Parathyroid adenoma (tissue), 2 donors: ENCODE measurements at regions not wholly inside any gene's neighbourhood (a gene's known extent, or its start where the extent isn't known, plus 50 kb on each side); places are given as distances from the start of the nearest gene placed in this dataset.

Source experiments
- H2AFZ ChIP-seq: fragments of 300-600 bp; sonication (generic); one replicate; pipeline ENCODE4 v1.7.0; 2017; ENCODE audit warnings: antibody characterized with exemption, mild to moderate bottlenecking
- H3K27ac ChIP-seq: fragments of 300-600 bp; sonication (generic); one replicate; pipeline ENCODE4 v1.7.0; 2017
- H3K27me3 ChIP-seq: fragments of 300-600 bp; sonication (generic); one replicate; pipeline ENCODE4 v1.7.0; 2017; ENCODE audit warnings: low read length; ENCODE audit not compliant: control insufficient read depth, insufficient read depth
- H3K36me3 ChIP-seq: fragments of 300-600 bp; sonication (generic); one replicate; pipeline ENCODE4 v1.7.0; 2017; ENCODE audit warnings: low read length; ENCODE audit not compliant: control insufficient read depth, insufficient read depth
- H3K4me1 ChIP-seq: fragments of 300-600 bp; sonication (generic); one replicate; pipeline ENCODE4 v1.7.0; 2017; ENCODE audit warnings: control low read depth
- H3K4me2 ChIP-seq: fragments of 300-600 bp; sonication (generic); one replicate; pipeline ENCODE4 v1.7.0; 2017; ENCODE audit warnings: low read length
- H3K4me3 ChIP-seq: fragments of 300-600 bp; sonication (generic); one replicate; pipeline ENCODE4 v1.7.0; 2017; ENCODE audit warnings: low read depth, low read length
- H3K79me2 ChIP-seq: fragments of 300-600 bp; sonication (generic); one replicate; pipeline ENCODE4 v1.7.0; 2017; ENCODE audit warnings: control low read depth
- H3K9ac ChIP-seq: fragments of 300-600 bp; sonication (generic); one replicate; pipeline ENCODE4 v1.7.0; 2017; ENCODE audit warnings: mild to moderate bottlenecking
- H3K9me3 ChIP-seq: fragments of 300-600 bp; sonication (generic); one replicate; pipeline ENCODE4 v1.7.0; 2017; ENCODE audit warnings: low read length; ENCODE audit not compliant: control insufficient read depth
- TF ChIP-seq, protein P1 (sequence below): fragments of 300-600 bp; sonication (generic); IDR thresholded peaks from one replicate; pipeline ENCODE4 v1.7.0; 2017; ENCODE audit warnings: antibody characterized with exemption, mild to moderate bottlenecking
- donor health status: primary hyperparathyroidism.

DNA sequence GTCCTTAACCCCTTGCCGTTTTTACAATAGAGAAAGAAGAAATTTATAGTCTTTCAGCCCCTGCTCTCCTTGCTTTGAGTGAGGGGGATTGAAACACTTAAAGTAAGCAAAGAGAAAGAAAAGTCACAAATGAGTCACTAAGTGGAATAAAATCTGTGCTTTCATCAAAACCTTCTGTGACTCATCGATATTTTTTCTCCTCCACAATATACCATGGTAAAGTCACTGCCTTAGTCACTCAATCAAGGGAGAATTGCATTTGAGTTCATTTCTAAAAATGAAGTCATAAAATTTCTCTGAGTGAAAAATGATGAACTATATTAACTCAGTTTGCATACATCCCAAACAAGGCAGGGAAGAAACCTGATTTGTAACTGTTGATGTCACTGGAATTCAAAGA lies 470.3 kb downstream of the FOXG1 start:
- Histone ChIP-seq H3K9ac (no peak overlapping the region), H3K4me3 (no peak overlapping the region), H3K27ac (no peak overlapping the region), H3K79me2 (no peaks in the 10 kb centered on the region), H2AFZ (no peak overlapping the region), H3K27me3 (no peaks in the 10 kb centered on the region), H3K4me1 (no peaks in the 10 kb centered on the region), H3K9me3 (no peaks in the 10 kb centered on the region), H3K4me2 (no peak overlapping the region), H3K36me3 (no peaks in the 10 kb centered on the region)
- TF ChIP-seq, protein P1, sequence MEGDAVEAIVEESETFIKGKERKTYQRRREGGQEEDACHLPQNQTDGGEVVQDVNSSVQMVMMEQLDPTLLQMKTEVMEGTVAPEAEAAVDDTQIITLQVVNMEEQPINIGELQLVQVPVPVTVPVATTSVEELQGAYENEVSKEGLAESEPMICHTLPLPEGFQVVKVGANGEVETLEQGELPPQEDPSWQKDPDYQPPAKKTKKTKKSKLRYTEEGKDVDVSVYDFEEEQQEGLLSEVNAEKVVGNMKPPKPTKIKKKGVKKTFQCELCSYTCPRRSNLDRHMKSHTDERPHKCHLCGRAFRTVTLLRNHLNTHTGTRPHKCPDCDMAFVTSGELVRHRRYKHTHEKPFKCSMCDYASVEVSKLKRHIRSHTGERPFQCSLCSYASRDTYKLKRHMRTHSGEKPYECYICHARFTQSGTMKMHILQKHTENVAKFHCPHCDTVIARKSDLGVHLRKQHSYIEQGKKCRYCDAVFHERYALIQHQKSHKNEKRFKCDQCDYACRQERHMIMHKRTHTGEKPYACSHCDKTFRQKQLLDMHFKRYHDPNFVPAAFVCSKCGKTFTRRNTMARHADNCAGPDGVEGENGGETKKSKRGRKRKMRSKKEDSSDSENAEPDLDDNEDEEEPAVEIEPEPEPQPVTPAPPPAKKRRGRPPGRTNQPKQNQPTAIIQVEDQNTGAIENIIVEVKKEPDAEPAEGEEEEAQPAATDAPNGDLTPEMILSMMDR = no peak

GRCh38 chr14:29240066-29240465 lies 473.5 kb downstream of the FOXG1 start:
- H3K9ac ChIP-seq = no peak overlapping the region

DNA sequence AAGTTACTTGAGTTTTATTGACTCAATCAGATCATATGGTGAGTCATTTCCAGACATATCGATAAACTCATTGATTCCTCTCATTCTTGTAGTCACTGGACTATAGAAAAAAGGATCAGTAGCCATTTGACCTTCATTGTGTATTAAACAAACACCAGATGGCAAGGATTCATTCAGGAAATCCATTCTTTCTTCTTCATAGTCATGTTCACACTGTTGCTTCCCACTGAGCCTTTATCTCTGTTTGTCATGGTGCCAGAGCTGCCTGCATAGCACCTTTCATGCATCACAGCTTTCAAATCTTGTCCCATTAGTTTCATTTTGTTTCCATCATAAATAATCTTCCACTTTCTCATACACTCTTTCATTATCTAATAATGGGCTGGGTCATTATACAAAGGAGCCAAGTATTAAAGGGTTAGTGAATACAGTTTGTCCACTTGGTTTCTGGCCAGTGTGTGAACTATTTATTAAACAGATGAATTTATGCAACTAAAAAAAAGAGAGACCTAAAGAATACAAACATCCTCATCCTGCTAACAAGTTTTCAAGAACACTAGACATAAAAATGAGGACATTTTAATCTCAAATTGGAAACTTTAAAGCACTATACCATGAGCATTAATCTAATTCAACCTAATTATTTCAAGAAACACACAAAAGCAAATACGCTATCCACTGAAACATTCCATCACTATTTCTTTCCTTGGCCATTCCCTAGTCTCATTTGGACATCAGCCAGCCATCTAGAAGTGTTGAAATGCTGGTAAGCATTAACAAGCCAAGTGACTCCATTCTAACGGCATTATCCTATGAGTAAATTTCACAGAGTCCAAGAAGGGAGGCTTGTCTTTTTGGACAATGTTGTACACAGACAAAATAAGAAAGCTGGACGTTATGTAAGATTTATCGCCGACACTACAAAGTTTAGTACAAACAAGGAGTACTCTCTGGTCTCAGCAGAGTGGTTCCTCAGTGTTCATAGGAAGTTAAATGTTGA lies 476.5 kb downstream of the FOXG1 start:
- no peaks in the 10 kb centered on the region for H3K36me3 ChIP-seq
- no peak overlapping the region for H3K4me3 ChIP-seq
- no peaks in the 10 kb centered on the region for H3K9me3 ChIP-seq
- H3K79me2 ChIP-seq = no peaks in the 10 kb centered on the region
- H3K27ac ChIP-seq = no peak overlapping the region
- no peak overlapping the region for H2AFZ ChIP-seq
- H3K4me2 ChIP-seq = peak overlapping the region; percentile 30
- TF ChIP-seq, protein P1 = no peak
- H3K4me1 ChIP-seq = peaks cover 6% of the 10 kb centered on the region
- no peaks in the 10 kb centered on the region for H3K27me3 ChIP-seq
- H3K9ac ChIP-seq = no peak overlapping the region

More at GRCh38 chr14:29240066-29240465, 473.5 kb downstream of the FOXG1 start:
- TF ChIP-seq, protein P1 = no peak
- Histone ChIP-seq H3K4me1 (peaks cover 6% of the 10 kb centered on the region), H2AFZ (no peak overlapping the region), H3K36me3 (no peaks in the 10 kb centered on the region), H3K27me3 (no peaks in the 10 kb centered on the region), H3K4me3 (no peak overlapping the region), H3K79me2 (no peaks in the 10 kb centered on the region), H3K27ac (no peak overlapping the region), H3K4me2 (no peak overlapping the region), H3K9me3 (no peaks in the 10 kb centered on the region)

- Histone ChIP-seq H3K9me3 (no peaks in the 10 kb centered on the region), H3K9ac (no peak overlapping the region), H3K27me3 (no peaks in the 10 kb centered on the region), H3K79me2 (no peaks in the 10 kb centered on the region), H2AFZ (no peak overlapping the region), H3K4me2 (no peak overlapping the region), H3K27ac (no peak overlapping the region), H3K4me1 (no peaks in the 10 kb centered on the region), H3K4me3 (no peak overlapping the region), H3K36me3 (no peaks in the 10 kb centered on the region)
- TF ChIP-seq, protein P1 = no peak
Observed at GRCh38 chr14:29255692-29256091, 489.1 kb downstream of the FOXG1 start.
